HUES48 (cell line): ENCODE measurements at regions not wholly inside any gene's neighbourhood (a gene's known extent, or its start where the extent isn't known, plus 50 kb on each side); places are given as distances from the start of the nearest gene placed in this dataset.
"Not testable (repeated sequence)": the region's sequence is repeated elsewhere in the genome, so short reads cannot be mapped to it uniquely, and the experiment has no call there.

ENCODE experiments used
- H3K27ac ChIP-seq: one replicate; pipeline ENCODE4 v1.7.0; 2013; ENCODE audit warnings: low read depth, low read length, inconsistent platforms
- H3K27me3 ChIP-seq: 2 replicates; pipeline ENCODE4 v1.6.1; 2013; ENCODE audit warnings: mild to moderate bottlenecking, low read length; ENCODE audit not compliant: control insufficient read depth, insufficient read depth
- H3K36me3 ChIP-seq: 2 replicates; pipeline ENCODE4 v1.6.1; 2013; ENCODE audit warnings: low read length; ENCODE audit not compliant: control insufficient read depth, insufficient read depth
- H3K4me1 ChIP-seq: 2 replicates; pipeline ENCODE4 v1.6.1; 2013; ENCODE audit warnings: mild to moderate bottlenecking, low read length; ENCODE audit not compliant: control insufficient read depth, insufficient read depth
- H3K4me3 ChIP-seq: 2 replicates; pipeline ENCODE4 v1.5.1; 2013; ENCODE audit warnings: mild to moderate bottlenecking, low read depth, low read length
- H3K9ac ChIP-seq: 2 replicates; pipeline ENCODE4 v1.6.1; 2013; ENCODE audit warnings: mild to moderate bottlenecking, low read depth, low read length, moderate library complexity
- H3K9me3 ChIP-seq: 2 replicates; pipeline ENCODE4 v1.6.1; 2013; ENCODE audit warnings: low read length; ENCODE audit not compliant: control insufficient read depth, insufficient read depth

GRCh38 chr4:59647500-59647899 lies 1552.6 kb upstream of the ADGRL3 start:
- H3K9me3 ChIP-seq, result peaks cover 4% of the 10 kb centered on the region; the same call in 1 of the 2 replicates
- H3K4me3 ChIP-seq, result no peak overlapping the region
- no peak overlapping the region for H3K9ac ChIP-seq
- H3K27me3 ChIP-seq, result no peaks in the 10 kb centered on the region
- no peaks in the 10 kb centered on the region for H3K36me3 ChIP-seq
- no peak overlapping the region for H3K27ac ChIP-seq
- H3K4me1 ChIP-seq, result no peaks in the 10 kb centered on the region

DNA sequence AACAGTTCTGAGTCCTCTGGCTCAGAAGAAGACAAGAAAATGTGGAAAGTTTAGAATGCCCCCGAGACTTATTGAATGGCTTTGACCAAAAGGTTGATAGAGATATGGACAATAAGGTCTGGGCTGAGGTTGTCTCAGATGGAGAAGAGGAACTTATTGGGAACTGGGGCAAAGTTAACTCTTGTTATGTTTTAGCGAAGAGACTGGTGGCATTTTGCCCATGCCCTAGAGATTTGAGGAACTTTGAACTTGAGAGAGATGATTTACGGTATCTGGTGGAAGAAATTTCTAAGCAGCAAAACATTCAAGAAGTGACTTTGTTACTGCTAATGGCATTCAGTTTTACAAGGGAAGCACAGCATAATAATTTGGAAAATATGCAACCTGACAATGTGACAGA lies 1549.3 kb upstream of the ADGRL3 start:
- Histone ChIP-seq H3K4me1 (no peaks in the 10 kb centered on the region), H3K36me3 (no peaks in the 10 kb centered on the region), H3K27me3 (no peaks in the 10 kb centered on the region), H3K4me3 (no peak overlapping the region), H3K9ac (no peak overlapping the region), H3K9me3 (peaks cover 11% of the 10 kb centered on the region), H3K27ac (no peak overlapping the region)

DNA sequence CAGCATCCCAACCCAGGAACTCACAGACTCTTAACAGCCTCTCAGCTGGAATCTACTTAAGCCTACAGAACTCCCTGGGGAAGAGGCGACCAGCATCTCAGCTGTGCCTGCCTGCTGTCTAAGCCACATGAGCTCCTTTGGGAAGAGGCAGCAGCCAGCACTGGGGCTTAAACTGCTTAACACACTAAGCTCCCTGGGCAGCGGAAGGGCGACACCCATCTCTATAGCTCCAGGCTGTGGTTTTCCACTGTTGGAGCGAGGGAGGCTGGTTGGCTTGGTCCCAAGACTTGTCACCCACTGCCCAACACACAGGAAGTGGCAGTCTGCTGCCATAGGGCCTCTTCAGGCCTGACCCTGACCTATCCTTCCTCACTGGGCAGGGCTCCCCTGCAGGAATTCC lies 1544.1 kb upstream of the ADGRL3 start:
- no peaks in the 10 kb centered on the region for H3K4me1 ChIP-seq
- H3K27me3 ChIP-seq, result no peaks in the 10 kb centered on the region
- no peak overlapping the region for H3K9ac ChIP-seq
- H3K9me3 ChIP-seq, result peaks cover 11% of the 10 kb centered on the region
- no peak overlapping the region for H3K27ac ChIP-seq
- H3K36me3 ChIP-seq, result no peaks in the 10 kb centered on the region
- H3K4me3 ChIP-seq, result no peak overlapping the region

DNA sequence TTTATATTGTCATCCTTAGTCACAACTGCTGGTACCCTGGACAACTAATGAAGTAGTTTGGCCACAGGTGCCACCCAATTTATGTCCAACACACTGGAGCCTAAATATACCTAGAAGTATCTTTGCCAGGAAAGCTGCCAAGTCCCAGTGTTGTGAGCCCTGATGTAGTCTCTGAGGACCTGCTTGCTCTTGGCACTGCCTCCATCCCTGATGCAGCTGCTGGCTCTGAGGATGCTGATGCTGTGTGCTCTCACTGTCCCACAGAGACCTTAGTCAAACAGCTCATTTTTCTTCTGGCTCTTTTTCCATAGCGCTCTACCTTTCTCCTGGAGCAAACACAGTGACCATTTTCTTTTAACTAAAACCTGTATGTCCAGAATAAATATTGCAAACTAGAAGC lies 1535.4 kb upstream of the ADGRL3 start:
- no peak overlapping the region for H3K9ac ChIP-seq
- no peaks in the 10 kb centered on the region for H3K27me3 ChIP-seq
- H3K27ac ChIP-seq, result no peak overlapping the region
- H3K9me3 ChIP-seq, result no peaks in the 10 kb centered on the region
- H3K4me3 ChIP-seq, result no peak overlapping the region
- peaks cover 10% of the 10 kb centered on the region; the same call in 1 of the 2 replicates for H3K4me1 ChIP-seq
- H3K36me3 ChIP-seq, result no peaks in the 10 kb centered on the region

DNA sequence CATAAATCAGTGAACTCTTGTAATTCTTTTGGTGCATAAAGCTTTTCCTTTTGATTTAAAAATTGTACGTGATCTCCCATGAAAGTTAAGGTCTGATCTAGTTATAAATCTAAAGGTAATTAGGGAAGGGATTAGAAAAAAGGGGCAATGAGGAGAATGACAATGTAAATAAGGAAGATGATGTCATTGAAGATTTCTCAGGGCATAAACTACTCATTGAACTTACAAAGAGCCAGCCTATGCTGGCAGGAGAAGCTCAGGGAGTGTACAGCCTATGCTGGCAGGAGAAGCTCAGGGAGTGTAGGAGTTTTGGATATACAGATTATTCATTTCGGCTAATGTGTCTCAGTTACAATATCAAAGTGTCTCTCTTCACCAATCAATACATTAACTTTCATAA lies 1533.5 kb upstream of the ADGRL3 start:
- H3K36me3 ChIP-seq, result no peaks in the 10 kb centered on the region
- H3K9me3 ChIP-seq, result no peaks in the 10 kb centered on the region
- H3K4me1 ChIP-seq, result peaks cover 10% of the 10 kb centered on the region; the same call in 1 of the 2 replicates
- no peak overlapping the region for H3K4me3 ChIP-seq
- no peaks in the 10 kb centered on the region for H3K27me3 ChIP-seq
- no peak overlapping the region for H3K27ac ChIP-seq
- no peak overlapping the region for H3K9ac ChIP-seq

- Histone ChIP-seq H3K4me3 (no peak overlapping the region), H3K4me1 (peaks cover 10% of the 10 kb centered on the region; the same call in 1 of the 2 replicates), H3K27ac (no peak overlapping the region), H3K9ac (no peak overlapping the region), H3K36me3 (no peaks in the 10 kb centered on the region), H3K27me3 (no peaks in the 10 kb centered on the region), H3K9me3 (no peaks in the 10 kb centered on the region)
Observed at GRCh38 chr4:59671037-59671436, 1529.1 kb upstream of the ADGRL3 start.

- no peak overlapping the region for H3K27ac ChIP-seq
- H3K9me3 ChIP-seq, result no peaks in the 10 kb centered on the region
- no peak overlapping the region for H3K4me3 ChIP-seq
- no peaks in the 10 kb centered on the region for H3K36me3 ChIP-seq
- no peaks in the 10 kb centered on the region for H3K4me1 ChIP-seq
- no peak overlapping the region for H3K9ac ChIP-seq
- H3K27me3 ChIP-seq, result no peaks in the 10 kb centered on the region
Observed at GRCh38 chr4:59676389-59676788, 1523.7 kb upstream of the ADGRL3 start.

DNA sequence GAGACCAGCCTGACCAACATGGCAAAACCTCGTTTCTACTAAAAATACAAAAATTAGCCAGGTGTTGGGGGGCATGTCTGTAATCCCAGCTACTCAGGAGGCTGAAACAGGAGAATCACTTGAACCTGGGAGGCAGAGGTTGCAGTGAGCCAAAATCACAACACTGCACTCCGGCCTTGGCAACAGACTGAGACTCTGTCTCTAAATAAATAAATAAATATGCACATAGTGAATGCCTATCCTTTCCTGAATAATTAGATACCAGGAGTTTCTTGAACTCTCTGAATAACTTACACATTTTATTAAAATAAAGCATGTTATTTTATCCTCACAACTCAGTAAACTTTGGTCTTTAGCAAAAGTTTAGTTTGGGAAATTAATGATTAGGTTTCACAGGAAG lies 1523.1 kb upstream of the ADGRL3 start:
- H3K4me1 ChIP-seq, H3K27ac ChIP-seq, H3K36me3 ChIP-seq, H3K4me3 ChIP-seq, H3K27me3 ChIP-seq, H3K9ac ChIP-seq, H3K9me3 ChIP-seq: not testable (repeated sequence)

DNA sequence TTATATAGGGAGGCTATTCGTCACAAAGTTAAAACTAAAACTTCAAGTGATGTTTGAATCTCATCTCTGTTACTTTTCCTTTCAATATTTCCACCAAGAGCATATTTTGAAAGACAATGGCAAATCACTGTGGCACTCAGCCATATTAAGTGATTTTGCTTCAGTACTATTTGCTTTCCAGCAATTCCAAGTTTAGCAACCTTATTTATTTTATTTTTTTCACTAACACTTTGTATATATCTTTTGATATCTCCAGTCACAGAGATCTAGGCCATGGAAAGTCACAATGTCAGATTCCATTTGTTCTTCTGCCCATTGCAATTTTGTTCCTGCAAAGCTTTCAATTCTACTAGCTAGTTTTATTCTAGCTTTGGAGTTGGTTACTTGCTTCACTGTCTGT lies 1514.5 kb upstream of the ADGRL3 start:
- no peaks in the 10 kb centered on the region for H3K27me3 ChIP-seq
- no peak overlapping the region for H3K4me3 ChIP-seq
- no peaks in the 10 kb centered on the region for H3K4me1 ChIP-seq
- no peaks in the 10 kb centered on the region for H3K9me3 ChIP-seq
- H3K27ac ChIP-seq, result no peak overlapping the region
- H3K36me3 ChIP-seq, result no peaks in the 10 kb centered on the region
- H3K9ac ChIP-seq, result no peak overlapping the region

DNA sequence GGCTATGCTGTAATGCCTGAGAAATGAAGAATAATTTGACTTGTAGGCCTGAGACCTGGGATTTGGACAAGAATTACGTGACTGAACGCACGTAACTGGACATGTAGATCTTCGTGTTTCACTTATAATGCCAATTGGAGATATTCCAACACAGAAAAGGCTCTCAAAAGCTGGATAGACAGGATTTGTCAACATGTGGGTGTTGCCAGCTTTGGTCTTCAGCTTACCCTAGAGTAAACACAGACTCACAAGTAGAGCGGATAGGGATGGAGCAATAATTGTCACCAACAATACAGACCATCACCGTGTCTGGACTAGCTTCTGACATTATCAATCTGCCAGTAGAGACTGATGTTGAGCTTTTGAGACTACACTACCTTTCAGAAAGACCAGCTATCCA lies 1511.0 kb upstream of the ADGRL3 start:
- no peaks in the 10 kb centered on the region for H3K4me1 ChIP-seq
- H3K4me3 ChIP-seq, result no peak overlapping the region
- no peaks in the 10 kb centered on the region for H3K27me3 ChIP-seq
- no peak overlapping the region for H3K27ac ChIP-seq
- no peaks in the 10 kb centered on the region for H3K9me3 ChIP-seq
- no peak overlapping the region for H3K9ac ChIP-seq
- no peaks in the 10 kb centered on the region for H3K36me3 ChIP-seq

GRCh38 chr4:59695355-59696053 lies 1504.6 kb upstream of the ADGRL3 start:
- H3K36me3 ChIP-seq, result no peaks in the 10 kb centered on the region
- no peak overlapping the region for H3K27ac ChIP-seq
- H3K4me1 ChIP-seq, result no peaks in the 10 kb centered on the region
- no peaks in the 10 kb centered on the region for H3K27me3 ChIP-seq
- no peak overlapping the region for H3K4me3 ChIP-seq
- H3K9me3 ChIP-seq, result no peaks in the 10 kb centered on the region
- H3K9ac ChIP-seq, result no peak overlapping the region
